ENCODE measurements at regions not wholly inside any gene's neighbourhood (a gene's known extent, or its start where the extent isn't known, plus 50 kb on each side); places are given as distances from the start of the nearest gene placed in this dataset.

DNA sequence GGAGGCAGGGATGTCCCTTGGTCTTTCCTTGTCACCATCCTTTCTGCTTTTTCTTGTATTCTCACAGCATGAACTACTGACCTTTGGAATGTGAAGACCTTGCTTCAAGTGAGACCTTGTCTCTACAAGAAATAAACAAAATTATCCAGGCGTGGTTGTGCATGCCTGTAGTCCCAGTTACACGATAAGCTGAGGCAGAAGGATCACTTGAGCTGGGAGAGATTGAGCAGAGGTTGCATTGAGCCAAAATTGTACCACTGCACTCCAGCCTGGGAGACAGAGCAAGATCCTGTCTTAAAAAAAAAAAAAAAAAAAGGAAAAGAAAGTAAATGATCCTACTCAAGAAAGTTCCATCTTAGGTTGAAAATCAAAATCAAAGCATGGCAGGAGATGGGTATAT lies 173.7 kb downstream of the IRS1 start:
- in situ Hi-C loops (cut with MboI): no loop called here
- Histone ChIP-seq H3K27me3 (replicated peaks; ENCODE audit: insufficient read depth) (no peaks in the 10 kb centered on the region), H3K9me3 (ENCODE audit: low read depth) (no peaks in the 10 kb centered on the region), H3K79me2 (ENCODE audit: insufficient read depth) (no peaks in the 10 kb centered on the region), H3K4me2 (ENCODE audit: unreplicated experiment) (no peak overlapping the region), H3K4me3 (no peak overlapping the region), H3K9ac (no peak overlapping the region), H3F3A (ENCODE audit: insufficient read depth) (no peaks in the 10 kb centered on the region), H3K4me1 (ENCODE audit: insufficient read depth) (no peaks in the 10 kb centered on the region), H3K36me3 (ENCODE audit: low read depth) (no peaks in the 10 kb centered on the region), H2AFZ (no peak overlapping the region), H4K20me1 (ENCODE audit: insufficient read depth) (no peaks in the 10 kb centered on the region), H3K9me2 (ENCODE audit: insufficient read depth) (0 out of 2 replicates have a peak, but pooled peaks cover 3% of the 10 kb centered on the region), H3K27ac (no peak overlapping the region)
- no peak for TF ChIP-seq EZH2phosphoT487 (IDR thresholded peaks at IDR 0.05; ENCODE audit: insufficient read depth, low read depth)
- no peak for TF ChIP-seq EZH2 (IDR thresholded peaks at IDR 0.05; ENCODE audit: insufficient read depth, poor library complexity, severe bottlenecking)
- 86% methylated on average over 2 of the region's 2 CpGs for WGBS, 2 experiments (ENCODE audit: low coverage in 1 of 2, low lambda C conversion rate in 2 of 2, missing lambda C conversion rate in 2 of 2)
- DNase-seq: no peak

DNA sequence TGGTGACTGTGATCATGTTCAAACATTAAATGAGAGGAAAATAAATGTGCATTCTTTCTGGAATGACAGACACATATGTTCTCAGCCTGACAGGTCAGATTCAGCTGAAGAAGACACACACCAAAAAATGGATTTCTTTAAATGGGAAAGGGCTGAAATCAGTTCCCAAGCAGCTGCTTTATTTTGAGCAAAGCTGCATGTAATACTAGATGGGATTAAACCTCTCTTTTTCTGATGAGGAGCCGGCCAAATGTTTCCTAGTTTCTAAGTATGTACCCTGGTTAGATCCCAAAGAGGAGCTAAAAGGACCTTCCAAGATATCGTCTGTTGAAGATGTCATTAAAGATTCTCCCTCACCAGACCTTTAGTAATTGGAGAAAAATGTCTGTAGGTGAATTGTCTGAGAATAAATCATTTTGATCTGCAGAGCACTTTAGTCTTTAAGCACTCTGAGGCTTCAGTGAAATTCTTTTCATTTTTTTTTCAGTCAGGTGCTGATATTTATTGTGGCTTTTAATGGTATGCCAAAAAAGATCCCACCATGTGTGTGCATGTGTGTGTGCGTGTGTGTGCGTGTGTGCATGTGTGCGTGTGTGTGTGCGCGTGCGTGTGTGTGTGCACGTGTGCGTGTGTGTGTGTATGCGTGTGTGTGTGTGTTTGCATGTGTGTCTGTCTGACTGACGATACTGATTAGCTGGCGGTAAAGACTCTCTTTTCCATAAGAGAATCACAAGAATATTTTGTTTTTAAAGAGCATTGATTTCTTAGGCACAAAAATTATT lies 175.8 kb downstream of the IRS1 start:
- Histone ChIP-seq H3K79me2 (ENCODE audit: insufficient read depth) (no peaks in the 10 kb centered on the region), H3K27me3 (replicated peaks; ENCODE audit: insufficient read depth) (no peaks in the 10 kb centered on the region), H3K4me1 (ENCODE audit: insufficient read depth) (peaks cover 6% of the 10 kb centered on the region; the same call in 1 of the 2 replicates), H3K4me2 (ENCODE audit: unreplicated experiment) (no peak overlapping the region), H3K27ac (no peak overlapping the region), H3K9me3 (ENCODE audit: low read depth) (no peaks in the 10 kb centered on the region), H3F3A (ENCODE audit: insufficient read depth) (no peaks in the 10 kb centered on the region), H3K9ac (no peak overlapping the region), H2AFZ (0 out of 2 replicates have a peak overlapping the region, but pooled peaks have one; percentile 10), H3K36me3 (ENCODE audit: low read depth) (no peaks in the 10 kb centered on the region), H3K4me3 (no peak overlapping the region), H3K9me2 (ENCODE audit: insufficient read depth) (0 out of 2 replicates have a peak, but pooled peaks cover 3% of the 10 kb centered on the region), H4K20me1 (ENCODE audit: insufficient read depth) (no peaks in the 10 kb centered on the region)
- in situ Hi-C loops (cut with MboI): no loop called here
- no peak for DNase-seq
- WGBS, 2 experiments (ENCODE audit: low coverage in 1 of 2, low lambda C conversion rate in 2 of 2, missing lambda C conversion rate in 2 of 2): 74% methylated on average over 13 of the region's 13 CpGs
- TF ChIP-seq EZH2phosphoT487 (IDR thresholded peaks at IDR 0.05; ENCODE audit: insufficient read depth, low read depth): no peak
- no peak for TF ChIP-seq EZH2 (IDR thresholded peaks at IDR 0.05; ENCODE audit: insufficient read depth, poor library complexity, severe bottlenecking)

DNA sequence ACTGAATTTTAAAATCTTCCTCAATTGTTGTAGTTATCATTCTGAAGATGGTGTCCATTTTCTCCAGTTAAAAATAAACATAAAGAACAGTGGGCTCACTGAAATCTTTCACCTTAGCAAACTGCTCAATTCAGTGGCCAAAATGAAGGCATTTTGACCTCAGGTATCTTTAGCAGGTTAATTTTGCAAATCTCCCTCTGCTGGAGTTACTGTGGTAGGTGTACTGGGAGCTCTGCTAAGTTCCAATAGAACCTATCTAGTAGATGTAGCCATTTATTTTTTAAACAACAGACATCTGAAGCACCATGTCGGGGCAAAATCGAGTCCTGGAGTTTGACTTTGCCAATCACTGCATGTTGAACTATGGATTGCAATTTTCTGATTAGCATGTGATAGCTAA lies 177.1 kb downstream of the IRS1 start:
- Histone ChIP-seq H3K4me2 (ENCODE audit: unreplicated experiment) (no peak overlapping the region), H3K79me2 (ENCODE audit: insufficient read depth) (no peaks in the 10 kb centered on the region), H3K9me3 (ENCODE audit: low read depth) (no peaks in the 10 kb centered on the region), H3K9ac (no peak overlapping the region), H3K27ac (no peak overlapping the region), H3K9me2 (ENCODE audit: insufficient read depth) (no peaks in the 10 kb centered on the region), H3K36me3 (ENCODE audit: low read depth) (no peaks in the 10 kb centered on the region), H4K20me1 (ENCODE audit: insufficient read depth) (no peaks in the 10 kb centered on the region), H3K27me3 (replicated peaks; ENCODE audit: insufficient read depth) (no peaks in the 10 kb centered on the region), H3K4me3 (no peak overlapping the region), H2AFZ (no peak overlapping the region), H3F3A (ENCODE audit: insufficient read depth) (no peaks in the 10 kb centered on the region), H3K4me1 (ENCODE audit: insufficient read depth) (peaks cover 6% of the 10 kb centered on the region; the same call in 1 of the 2 replicates)
- TF ChIP-seq EZH2 (IDR thresholded peaks at IDR 0.05; ENCODE audit: insufficient read depth, poor library complexity, severe bottlenecking) (no peak), EZH2phosphoT487 (IDR thresholded peaks at IDR 0.05; ENCODE audit: insufficient read depth, low read depth) (no peak)
- in situ Hi-C loops (cut with MboI): no loop called here
- DNase-seq: no peak
- 89 to 93% methylated on average over 2 of the region's 2 CpGs for WGBS, 2 experiments (ENCODE audit: low coverage in 1 of 2, low lambda C conversion rate in 2 of 2, missing lambda C conversion rate in 2 of 2)

DNA sequence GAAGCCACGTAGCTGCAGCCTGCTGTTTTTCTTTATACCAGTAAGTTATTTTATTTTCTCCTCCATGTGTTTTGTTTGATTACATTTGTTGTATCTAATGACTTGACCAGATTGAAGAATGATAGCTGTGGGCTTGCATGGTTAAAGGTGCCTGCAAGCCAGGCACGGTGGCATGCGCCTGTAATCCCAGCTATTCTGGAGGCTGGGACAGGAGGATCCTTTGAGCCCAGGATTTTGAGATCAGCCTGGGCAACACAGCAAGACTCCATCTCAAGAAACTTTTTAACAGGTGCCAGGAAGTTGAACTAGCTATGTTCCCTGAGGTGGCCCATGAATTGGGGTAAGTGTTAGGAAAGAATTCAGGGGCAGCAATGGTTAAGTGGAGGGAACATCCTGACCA lies 179.4 kb downstream of the IRS1 start:
- Histone ChIP-seq H3K4me1 (ENCODE audit: insufficient read depth) (peaks cover 6% of the 10 kb centered on the region; the same call in 1 of the 2 replicates), H3K9me3 (ENCODE audit: low read depth) (no peaks in the 10 kb centered on the region), H4K20me1 (ENCODE audit: insufficient read depth) (no peaks in the 10 kb centered on the region), H3K9ac (no peak overlapping the region), H3K9me2 (ENCODE audit: insufficient read depth) (no peaks in the 10 kb centered on the region), H3K36me3 (ENCODE audit: low read depth) (no peaks in the 10 kb centered on the region), H3K27me3 (replicated peaks; ENCODE audit: insufficient read depth) (no peaks in the 10 kb centered on the region), H3K4me3 (no peak overlapping the region), H2AFZ (no peak overlapping the region), H3K4me2 (ENCODE audit: unreplicated experiment) (no peak overlapping the region), H3K79me2 (ENCODE audit: insufficient read depth) (no peaks in the 10 kb centered on the region), H3F3A (ENCODE audit: insufficient read depth) (no peaks in the 10 kb centered on the region), H3K27ac (no peak overlapping the region)
- TF ChIP-seq EZH2 (IDR thresholded peaks at IDR 0.05; ENCODE audit: insufficient read depth, poor library complexity, severe bottlenecking) (no peak), EZH2phosphoT487 (IDR thresholded peaks at IDR 0.05; ENCODE audit: insufficient read depth, low read depth) (no peak)
- WGBS, 2 experiments (ENCODE audit: low coverage in 1 of 2, low lambda C conversion rate in 2 of 2, missing lambda C conversion rate in 2 of 2): 98 to 99% methylated on average over 3 of the region's 3 CpGs
- in situ Hi-C loops (cut with MboI): no loop called here
- DNase-seq: no peak

Measured in GM23248 (cell line).